Hypothalamus (tissue), 51 donors: ENCODE measurements at regions not wholly inside any gene's neighbourhood (a gene's known extent, or its start where the extent isn't known, plus 50 kb on each side); places are given as distances from the start of the nearest gene placed in this dataset.
"Not testable (repeated sequence)": the region's sequence is repeated elsewhere in the genome, so short reads cannot be mapped to it uniquely, and the experiment has no call there.

Experiments
- DNase-seq, 51 donors: peaks; one replicate each; lab custom pipeline; 2025; lab: John Stamatoyannopoulos, UW

DNA sequence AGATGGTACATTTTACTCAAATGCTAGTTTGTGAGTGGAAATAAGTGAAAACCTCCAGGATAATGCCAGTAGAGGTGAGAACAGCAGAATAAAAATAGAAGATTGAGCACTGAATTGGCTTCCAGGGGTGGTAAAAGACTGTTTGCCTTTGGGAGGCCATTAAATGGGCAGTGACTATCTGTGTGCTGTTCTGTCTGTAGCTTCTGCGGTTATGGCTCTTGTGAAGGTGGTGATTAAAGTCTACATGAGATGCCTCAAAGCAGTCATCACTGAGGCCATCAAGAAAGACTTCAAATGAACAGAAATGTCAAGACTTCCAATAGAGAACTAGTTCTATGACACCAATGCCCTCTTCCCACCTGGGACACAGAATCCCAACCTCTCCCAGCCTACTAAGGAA lies 108.8 kb downstream of the EFHB start:
- no peak for DNase-seq

- no peak for DNase-seq
These were observed 111.2 kb downstream of the EFHB start for GRCh38 chr3:19822805-19823204.

DNA sequence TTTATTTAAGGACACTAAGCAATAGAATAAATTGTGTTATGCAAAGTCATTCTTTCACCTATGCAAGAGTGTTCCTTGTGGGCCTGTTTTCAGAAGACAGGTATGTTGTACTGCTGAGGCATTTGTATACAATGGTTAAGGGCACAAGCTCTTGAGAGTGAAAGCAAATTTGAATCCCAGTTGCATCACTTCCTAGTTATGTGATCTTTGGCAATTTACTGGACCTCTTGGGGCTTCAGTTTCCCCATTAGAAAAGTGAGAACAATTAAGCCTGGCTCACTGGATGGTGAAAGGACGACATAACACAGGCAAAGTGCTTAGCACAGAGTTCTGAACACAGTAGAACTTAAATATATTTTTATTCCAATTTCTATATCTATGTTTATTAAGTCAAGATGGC lies 117.4 kb downstream of the EFHB start:
- no peak for DNase-seq

DNA sequence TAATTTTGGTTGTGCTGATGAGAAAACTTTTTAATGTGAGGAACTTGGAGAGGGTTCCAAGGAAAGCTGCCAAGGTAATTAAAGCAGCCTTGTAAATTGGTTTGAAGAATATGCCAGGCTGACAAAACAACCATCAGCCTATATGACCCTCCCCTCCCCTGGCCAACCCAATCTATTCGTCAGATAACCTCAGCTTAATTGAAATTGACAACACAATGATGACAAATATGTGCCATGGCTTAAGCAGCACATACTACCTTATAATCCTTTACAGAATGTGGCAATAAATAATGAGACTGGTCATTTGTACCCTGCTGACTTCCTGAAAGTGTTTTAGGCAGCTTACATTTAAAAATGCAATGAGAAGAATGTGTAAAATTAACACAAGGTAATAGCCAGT lies 118.2 kb downstream of the EFHB start:
- no peak for DNase-seq

DNA sequence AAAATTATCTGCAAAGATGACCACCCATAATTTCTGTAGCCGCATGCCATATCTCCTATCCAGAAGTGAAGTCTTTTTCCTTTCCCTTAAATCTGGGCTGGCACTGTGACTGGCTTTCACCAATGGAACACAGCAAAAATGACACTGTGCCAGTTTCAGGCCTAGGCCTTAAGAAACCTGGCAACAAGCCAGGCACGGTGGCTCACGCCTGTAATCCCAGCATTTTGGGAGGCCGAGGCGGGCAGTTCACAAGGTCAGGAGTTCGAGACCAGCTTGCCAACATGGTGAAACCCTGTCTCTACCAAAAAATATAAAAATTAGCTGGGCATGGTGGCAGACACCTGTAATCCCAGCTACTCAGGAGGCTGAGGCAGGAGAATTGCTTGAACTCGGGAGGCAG lies 120.3 kb downstream of the EFHB start:
- not testable (repeated sequence) for DNase-seq

DNA sequence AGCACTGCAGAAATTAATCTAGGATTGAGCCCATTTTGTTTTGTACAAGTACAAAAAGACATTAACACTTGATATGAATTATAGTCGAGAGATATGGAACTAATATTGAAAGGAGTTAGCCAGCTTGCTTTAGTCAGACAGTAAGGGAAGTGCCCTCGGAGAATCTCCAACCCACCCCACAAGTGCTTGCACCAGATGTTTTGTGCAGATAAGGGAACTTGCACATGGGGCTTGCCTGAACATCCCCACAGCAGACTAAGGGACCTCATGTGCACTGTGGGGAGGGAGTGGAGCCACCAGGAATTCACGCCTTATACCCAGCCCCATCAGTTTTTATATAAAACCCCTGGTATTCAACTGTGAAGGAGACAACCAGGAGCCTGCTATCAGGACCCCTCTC lies 122.3 kb downstream of the EFHB start:
- no peak for DNase-seq

DNA sequence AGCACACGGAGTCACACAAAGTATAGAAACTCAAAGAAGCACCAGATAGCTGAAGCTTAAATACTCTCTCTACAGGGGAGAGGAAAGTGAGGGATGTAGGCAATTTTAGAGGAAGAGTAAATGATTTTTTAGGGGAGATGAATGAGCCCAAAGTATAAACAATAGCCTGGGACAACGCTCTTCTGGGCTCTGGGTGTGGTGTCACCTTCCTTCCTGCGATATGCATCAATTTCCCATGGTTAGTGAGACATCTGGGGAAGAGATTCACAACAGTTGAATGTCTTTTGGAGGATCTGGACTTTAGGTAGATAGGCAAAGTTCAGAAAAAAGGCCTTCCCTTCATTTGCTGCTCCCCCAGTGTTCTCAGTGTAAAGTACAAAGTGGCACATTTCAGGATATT lies 125.2 kb downstream of the EFHB start:
- no peak for DNase-seq

- no peak for DNase-seq
These were observed 134.1 kb downstream of the EFHB start for GRCh38 chr3:19799887-19800286.

- DNase-seq: no peak
These were observed 134.9 kb downstream of the EFHB start for GRCh38 chr3:19799115-19799514.

GRCh38 chr3:19798324-19798723 lies 135.7 kb downstream of the EFHB start:
- no peak for DNase-seq

DNA sequence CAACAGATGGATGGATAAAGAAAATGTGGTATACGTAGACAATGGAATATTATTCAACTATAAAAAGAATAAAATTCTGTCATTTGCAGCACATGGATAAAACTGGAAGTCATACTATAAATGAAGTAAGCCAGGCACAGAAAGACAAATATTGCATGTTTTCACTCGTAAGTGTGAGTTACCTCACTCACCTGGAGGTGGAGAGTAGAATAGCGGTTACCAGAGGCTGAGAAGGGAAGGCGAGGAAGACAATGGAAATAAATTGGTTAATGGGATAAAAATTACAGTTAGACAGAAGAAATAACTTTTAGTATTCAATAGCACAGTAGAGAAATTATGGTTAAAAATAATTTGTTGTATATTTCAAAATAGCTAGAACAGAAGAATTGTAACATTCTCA lies 141.6 kb downstream of the EFHB start:
- DNase-seq: no peak

DNA sequence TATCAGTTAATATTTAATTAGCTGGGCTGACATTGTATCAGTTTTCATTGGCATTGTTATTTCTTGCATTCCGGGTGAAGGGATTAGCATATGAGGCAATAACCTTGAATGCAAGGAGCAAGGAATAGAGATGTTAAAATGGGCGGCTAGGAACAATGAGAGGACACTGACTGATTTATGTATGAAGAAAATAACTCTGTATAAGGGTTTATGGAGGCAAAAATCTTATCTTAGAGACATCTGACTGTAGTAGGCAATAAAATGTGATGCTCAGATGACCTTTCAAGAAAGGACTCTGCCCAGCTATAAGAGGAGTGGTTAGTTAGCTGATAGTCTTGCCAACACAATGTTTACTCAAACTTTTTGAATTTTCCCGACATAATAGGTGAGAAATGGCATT lies 158.3 kb downstream of the EFHB start:
- no peak for DNase-seq

DNA sequence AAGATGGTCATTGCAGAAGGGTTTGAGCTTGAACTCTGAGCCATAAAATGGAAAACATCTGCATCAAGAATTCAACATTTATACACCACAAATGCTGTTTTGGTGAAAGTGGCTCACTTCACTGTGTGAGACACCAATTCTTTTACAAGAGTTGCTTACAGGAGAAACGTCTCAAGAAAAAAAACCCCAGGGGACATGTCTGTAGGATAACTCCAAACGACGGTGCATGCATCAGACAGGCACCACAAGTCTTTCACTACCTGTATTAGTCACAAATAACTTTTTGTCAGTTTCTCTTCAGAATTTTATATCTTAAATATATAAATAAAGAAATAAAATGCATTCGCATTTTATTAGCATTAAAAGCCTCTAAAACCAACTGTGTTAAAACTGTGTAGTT lies 164.3 kb downstream of the EFHB start:
- no peak for DNase-seq

DNA sequence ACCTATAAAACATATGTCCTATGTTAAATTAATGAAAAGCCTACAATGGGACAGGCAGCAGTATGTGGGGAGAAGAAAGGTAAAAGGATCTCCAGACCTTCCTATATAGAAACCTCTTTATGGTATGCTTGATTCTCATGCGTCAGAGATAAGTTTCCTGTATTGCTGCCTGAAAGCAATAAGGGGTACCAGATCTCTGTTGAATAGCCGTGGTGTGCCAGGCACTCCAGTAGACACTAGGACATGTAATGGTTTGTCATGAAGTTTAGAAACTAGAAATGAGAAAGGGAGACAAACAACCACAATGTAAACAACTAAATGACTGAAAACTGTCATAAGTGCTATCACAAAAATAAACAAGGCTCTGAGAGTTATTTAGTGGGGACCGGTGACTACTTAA lies 168.1 kb downstream of the EFHB start:
- no peak for DNase-seq

- no peak for DNase-seq
These were observed 176.2 kb downstream of the EFHB start for GRCh38 chr3:19757773-19758172.

DNA sequence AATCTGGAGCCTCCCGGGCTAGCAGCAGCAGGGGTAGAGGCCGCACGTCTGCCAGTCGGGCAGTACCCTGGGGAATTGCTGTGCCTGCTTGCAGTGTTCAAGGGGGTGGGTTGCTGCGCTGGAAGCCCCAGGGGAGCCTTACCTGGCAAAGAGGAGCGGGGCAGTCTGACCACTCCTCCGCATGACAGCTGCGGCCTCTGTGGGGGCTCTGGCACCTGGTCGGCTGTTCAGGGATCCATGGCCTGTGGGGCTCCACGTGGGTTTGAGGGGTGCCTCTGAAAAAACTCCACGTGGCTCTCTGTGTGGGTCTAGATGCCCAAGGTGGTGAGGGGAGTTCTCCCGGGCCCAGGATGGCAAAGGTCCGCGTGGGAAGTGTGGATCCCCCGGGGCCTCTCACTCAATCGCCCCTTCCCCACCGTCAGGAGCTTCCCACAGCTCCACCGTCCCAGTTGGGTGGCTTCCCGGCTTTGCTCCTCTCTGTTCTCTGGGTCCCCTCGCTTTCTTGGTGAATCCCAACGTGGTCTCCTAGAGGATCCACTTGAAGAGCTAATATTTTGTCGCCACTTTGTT lies 184.5 kb downstream of the EFHB start:
- DNase-seq: no peak

- no peak for DNase-seq
These were observed 185.1 kb downstream of the EFHB start for GRCh38 chr3:19748782-19749447.

DNA sequence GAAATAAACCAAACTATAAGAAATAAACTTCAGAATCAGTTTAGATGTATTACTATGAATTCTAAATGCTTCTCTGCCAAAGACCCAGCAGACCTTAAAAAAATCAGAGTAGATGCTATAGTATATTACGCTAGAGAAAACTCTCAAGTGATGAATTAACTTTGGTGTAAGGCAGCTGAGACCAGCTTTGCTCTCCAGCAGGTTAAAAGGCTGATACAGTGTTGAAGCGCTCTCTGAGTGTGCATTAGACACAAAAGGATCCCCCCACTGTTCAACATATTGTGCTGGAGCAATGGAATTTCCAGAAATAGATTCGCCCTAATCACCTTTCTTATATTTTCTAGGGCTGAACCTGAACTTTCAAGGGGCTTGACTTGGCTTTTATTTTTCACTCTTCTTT lies 190.0 kb downstream of the EFHB start:
- DNase-seq: no peak

DNA sequence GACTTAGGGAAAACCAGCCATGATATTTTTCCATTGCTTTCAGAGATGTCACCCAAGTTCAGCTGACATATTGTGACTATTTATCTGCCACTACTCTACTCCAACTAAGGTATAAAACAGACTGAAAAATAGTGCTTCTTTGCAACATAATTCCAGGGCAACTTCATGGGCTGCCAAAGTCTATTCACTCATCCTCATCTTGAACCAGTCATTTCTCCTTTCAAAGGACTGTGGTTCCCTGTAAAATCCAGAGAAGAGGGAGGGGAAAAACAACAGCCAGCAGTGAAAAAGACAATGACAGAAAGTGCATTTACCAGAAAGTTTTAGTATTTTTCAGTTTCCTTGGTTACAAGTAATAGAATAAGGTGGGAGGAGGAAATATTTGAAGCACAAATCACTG lies 191.1 kb downstream of the EFHB start:
- DNase-seq: no peak

DNA sequence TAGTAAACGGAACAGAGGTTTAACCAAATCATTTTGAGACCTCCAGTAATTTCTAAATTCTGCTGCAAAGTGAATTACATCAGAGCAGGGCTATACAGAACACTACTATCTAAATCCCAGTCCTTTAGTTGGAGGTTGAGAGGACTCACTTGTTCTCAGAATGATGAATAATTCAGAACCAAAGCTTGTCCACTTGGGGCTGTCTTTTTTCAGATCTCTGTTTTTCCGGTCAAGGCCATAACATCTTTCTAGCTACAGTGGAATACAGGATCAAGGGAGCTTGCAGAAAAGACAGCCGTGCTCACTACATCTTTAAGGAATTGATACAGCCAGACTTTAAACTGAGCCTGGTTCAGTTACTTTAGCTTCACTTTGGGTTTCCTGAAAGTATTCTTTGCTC lies 194.5 kb downstream of the EFHB start:
- DNase-seq: peak in 1 of 51 donors; percentile 53

- DNase-seq: no peak
These were observed 195.2 kb downstream of the EFHB start for GRCh38 chr3:19738846-19739245.

DNA sequence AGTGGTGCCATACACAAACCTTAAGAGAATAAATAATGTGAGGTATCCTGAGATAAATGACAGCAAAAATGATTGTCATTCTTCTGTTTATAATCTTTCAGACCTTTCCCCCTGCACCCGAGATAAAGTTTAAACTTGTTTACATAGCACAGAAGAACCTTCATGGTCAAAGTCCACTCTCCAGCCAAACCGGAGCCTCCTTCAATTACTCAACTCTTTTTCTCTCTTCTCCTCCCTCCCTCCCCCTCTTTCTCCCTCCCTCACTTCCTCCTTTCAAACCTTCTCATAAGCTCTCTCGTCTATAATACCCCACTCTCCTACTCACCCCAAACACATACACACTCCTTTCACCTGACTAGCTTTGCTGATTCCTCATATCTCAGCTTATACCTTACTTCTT lies 198.9 kb downstream of the EFHB start:
- DNase-seq: no peak

DNA sequence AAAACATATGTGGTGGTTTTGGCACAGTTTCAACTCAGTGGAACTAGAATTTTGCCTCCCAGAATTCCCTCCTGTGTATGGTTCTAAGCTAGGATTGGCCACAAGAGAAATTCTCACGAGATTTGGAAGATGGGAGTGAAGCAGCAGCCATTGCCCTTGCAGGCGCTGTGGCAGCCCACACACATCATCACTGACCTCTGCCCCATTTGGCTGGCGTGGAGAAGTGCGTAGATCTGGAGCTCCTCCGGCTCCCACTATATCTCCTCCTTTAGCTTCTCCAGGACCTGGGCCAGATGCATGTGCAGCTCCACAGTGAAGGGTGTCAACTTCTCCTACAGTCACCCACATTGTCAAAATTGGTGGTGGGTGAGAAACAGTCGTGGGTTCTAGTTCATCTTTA lies 199.6 kb downstream of the EFHB start:
- DNase-seq: no peak
